ENCODE measurements at regions not wholly inside any gene's neighbourhood (a gene's known extent, or its start where the extent isn't known, plus 50 kb on each side); places are given as distances from the start of the nearest gene placed in this dataset.

DNA sequence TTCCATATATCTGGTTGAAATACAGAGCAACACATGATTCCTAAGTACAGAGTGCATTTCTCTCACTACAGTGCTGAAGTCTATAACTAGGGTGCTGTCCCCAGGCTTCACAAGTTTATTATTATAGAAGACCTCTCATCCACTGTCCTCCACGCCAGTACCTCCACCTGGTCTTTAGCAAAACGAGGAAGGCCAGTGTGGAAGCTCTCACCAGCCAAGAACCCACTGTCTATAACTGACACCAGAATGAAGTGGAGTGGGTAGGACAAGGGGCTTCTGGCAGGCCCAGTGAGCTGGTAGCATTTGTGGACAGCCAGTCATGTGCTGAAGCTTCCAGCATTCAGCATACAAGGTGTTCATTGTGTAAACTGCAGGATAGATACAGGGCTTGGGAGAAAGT lies 430.7 kb downstream of the GADD45G start:
- no peak for TF ChIP-seq SRF (IDR thresholded peaks at IDR 0.05; ENCODE audit: low read depth, low read length)
- TF ChIP-seq, protein P1, sequence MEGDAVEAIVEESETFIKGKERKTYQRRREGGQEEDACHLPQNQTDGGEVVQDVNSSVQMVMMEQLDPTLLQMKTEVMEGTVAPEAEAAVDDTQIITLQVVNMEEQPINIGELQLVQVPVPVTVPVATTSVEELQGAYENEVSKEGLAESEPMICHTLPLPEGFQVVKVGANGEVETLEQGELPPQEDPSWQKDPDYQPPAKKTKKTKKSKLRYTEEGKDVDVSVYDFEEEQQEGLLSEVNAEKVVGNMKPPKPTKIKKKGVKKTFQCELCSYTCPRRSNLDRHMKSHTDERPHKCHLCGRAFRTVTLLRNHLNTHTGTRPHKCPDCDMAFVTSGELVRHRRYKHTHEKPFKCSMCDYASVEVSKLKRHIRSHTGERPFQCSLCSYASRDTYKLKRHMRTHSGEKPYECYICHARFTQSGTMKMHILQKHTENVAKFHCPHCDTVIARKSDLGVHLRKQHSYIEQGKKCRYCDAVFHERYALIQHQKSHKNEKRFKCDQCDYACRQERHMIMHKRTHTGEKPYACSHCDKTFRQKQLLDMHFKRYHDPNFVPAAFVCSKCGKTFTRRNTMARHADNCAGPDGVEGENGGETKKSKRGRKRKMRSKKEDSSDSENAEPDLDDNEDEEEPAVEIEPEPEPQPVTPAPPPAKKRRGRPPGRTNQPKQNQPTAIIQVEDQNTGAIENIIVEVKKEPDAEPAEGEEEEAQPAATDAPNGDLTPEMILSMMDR (IDR thresholded peaks at IDR 0.05; ENCODE audit: control extremely low read depth in 1 of 3, insufficient read depth in 1 of 3, low read depth in 1 of 3, low read length in 3 of 3): no peak
- TF ChIP-seq BRCA1 (IDR thresholded peaks at IDR 0.05; ENCODE audit: low read depth, low read length): no peak

Data from H1 (cell line).